WTC11 (cell line): ENCODE measurements at regions not wholly inside any gene's neighbourhood (a gene's known extent, or its start where the extent isn't known, plus 50 kb on each side); places are given as distances from the start of the nearest gene placed in this dataset.

ENCODE experiments used
- CTCF ChIP-seq: fragments of 200-600 bp; IDR thresholded peaks from 2 replicates; pipeline ENCODE4 v1.8.0; 2022; ENCODE audit warnings: antibody characterized with exemption
- ZNF396 ChIP-seq: fragments of 250-450 bp; sonication (Bioruptor Pico); IDR thresholded peaks from 2 replicates; pipeline ENCODE4 v1.8.0; 2021; ENCODE audit warnings: mild to moderate bottlenecking, moderate library complexity, borderline replicate concordance
- TF ChIP-seq, protein P1 (sequence below): sonication (generic); formaldehyde crosslinking; IDR thresholded peaks from 2 replicates; pipeline ENCODE4 v1.8.0; 2022; ENCODE audit warnings: missing genetic modification reagents

DNA sequence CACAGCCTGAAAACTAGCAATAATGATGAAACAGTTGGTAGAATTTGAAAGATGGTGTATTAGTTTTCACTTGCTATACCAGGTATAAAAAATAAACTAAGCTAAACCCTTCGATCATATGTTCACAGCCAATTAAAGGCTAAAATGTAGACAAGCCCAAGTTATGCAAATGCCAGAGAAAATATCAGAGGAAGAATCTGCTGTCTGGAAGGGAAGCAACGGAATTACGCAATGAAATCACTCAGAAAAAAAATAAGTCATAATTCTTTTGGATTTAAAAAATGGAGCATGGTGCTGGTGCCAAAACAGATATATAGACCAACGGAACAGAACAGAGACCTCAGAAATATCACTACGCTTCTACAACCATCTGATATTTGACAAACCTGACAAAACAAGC, 108.3 kb downstream of the ARL4C start:
- TF ChIP-seq CTCF = no peak
- no peak for TF ChIP-seq ZNF396 (CRISPR knock-in tag)
- TF ChIP-seq, protein P1, sequence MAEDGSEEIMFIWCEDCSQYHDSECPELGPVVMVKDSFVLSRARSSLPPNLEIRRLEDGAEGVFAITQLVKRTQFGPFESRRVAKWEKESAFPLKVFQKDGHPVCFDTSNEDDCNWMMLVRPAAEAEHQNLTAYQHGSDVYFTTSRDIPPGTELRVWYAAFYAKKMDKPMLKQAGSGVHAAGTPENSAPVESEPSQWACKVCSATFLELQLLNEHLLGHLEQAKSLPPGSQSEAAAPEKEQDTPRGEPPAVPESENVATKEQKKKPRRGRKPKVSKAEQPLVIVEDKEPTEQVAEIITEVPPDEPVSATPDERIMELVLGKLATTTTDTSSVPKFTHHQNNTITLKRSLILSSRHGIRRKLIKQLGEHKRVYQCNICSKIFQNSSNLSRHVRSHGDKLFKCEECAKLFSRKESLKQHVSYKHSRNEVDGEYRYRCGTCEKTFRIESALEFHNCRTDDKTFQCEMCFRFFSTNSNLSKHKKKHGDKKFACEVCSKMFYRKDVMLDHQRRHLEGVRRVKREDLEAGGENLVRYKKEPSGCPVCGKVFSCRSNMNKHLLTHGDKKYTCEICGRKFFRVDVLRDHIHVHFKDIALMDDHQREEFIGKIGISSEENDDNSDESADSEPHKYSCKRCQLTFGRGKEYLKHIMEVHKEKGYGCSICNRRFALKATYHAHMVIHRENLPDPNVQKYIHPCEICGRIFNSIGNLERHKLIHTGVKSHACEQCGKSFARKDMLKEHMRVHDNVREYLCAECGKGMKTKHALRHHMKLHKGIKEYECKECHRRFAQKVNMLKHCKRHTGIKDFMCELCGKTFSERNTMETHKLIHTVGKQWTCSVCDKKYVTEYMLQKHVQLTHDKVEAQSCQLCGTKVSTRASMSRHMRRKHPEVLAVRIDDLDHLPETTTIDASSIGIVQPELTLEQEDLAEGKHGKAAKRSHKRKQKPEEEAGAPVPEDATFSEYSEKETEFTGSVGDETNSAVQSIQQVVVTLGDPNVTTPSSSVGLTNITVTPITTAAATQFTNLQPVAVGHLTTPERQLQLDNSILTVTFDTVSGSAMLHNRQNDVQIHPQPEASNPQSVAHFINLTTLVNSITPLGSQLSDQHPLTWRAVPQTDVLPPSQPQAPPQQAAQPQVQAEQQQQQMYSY (CRISPR knock-in tag) = no peak
